Choroid plexus epithelial cell (primary cell): ENCODE measurements at regions not wholly inside any gene's neighbourhood (a gene's known extent, or its start where the extent isn't known, plus 50 kb on each side); places are given as distances from the start of the nearest gene placed in this dataset.

Source experiments
- DNase-seq: peaks from one replicate; pipeline ENCODE4 v3.0.0-alpha.2; 2010; ENCODE audit warnings: low read depth
- H3K4me3 ChIP-seq: 2 replicates; pipeline ENCODE4 v1.5.1; 2011; ENCODE audit warnings: low read depth, mild to moderate bottlenecking, control low read depth, low read length, moderate library complexity
- TF ChIP-seq, protein P1 (sequence below): conservative IDR thresholded peaks from 2 replicates; pipeline ENCODE4 v1.5.1; 2011; ENCODE audit warnings: low read depth, mild to moderate bottlenecking, control low read depth, inconsistent platforms, low read length, moderate library complexity

DNA sequence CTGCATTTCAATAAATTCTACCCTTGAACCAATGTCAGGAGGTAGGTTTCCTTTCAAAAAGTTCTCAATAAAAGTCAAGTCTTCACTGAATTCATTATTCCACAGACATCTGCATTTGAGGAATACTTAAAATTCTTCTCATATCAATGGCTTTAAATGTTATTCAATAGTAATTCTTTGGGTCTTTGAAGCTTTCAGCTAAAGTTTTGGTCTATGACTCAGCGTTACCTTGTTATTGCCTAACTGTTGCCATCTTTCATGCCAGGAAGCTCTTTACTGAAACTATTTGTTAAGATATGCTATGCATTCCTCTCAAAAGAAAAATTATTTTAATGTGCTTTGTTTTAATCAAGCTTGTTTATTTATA lies 170.5 kb downstream of the NNT start:
- H3K4me3 ChIP-seq: no peak overlapping the region
- TF ChIP-seq, protein P1, sequence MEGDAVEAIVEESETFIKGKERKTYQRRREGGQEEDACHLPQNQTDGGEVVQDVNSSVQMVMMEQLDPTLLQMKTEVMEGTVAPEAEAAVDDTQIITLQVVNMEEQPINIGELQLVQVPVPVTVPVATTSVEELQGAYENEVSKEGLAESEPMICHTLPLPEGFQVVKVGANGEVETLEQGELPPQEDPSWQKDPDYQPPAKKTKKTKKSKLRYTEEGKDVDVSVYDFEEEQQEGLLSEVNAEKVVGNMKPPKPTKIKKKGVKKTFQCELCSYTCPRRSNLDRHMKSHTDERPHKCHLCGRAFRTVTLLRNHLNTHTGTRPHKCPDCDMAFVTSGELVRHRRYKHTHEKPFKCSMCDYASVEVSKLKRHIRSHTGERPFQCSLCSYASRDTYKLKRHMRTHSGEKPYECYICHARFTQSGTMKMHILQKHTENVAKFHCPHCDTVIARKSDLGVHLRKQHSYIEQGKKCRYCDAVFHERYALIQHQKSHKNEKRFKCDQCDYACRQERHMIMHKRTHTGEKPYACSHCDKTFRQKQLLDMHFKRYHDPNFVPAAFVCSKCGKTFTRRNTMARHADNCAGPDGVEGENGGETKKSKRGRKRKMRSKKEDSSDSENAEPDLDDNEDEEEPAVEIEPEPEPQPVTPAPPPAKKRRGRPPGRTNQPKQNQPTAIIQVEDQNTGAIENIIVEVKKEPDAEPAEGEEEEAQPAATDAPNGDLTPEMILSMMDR: no peak
- DNase-seq: peak; percentile 82

- DNase-seq: peak; percentile 72
- no peak overlapping the region for H3K4me3 ChIP-seq
- TF ChIP-seq, protein P1: no peak
Observed at GRCh38 chr5:43772764-43773477, 169.9 kb downstream of the NNT start.

GRCh38 chr5:43772458-43772763 lies 169.4 kb downstream of the NNT start:
- TF ChIP-seq, protein P1: no peak

GRCh38 chr5:43771611-43772031 lies 168.6 kb downstream of the NNT start:
- TF ChIP-seq, protein P1: no peak
- no peak for DNase-seq
- H3K4me3 ChIP-seq: no peak overlapping the region

More at GRCh38 chr5:43772458-43772763, 169.4 kb downstream of the NNT start:
- H3K4me3 ChIP-seq: no peak overlapping the region
- DNase-seq: no peak

GRCh38 chr5:43769571-43770355 lies 166.8 kb downstream of the NNT start:
- peak; percentile 89 for DNase-seq
- TF ChIP-seq, protein P1: no peak
- H3K4me3 ChIP-seq: no peak overlapping the region
